SK-N-MC (cell line): ENCODE measurements at regions not wholly inside any gene's neighbourhood (a gene's known extent, or its start where the extent isn't known, plus 50 kb on each side); places are given as distances from the start of the nearest gene placed in this dataset.

ENCODE experiments used
- EZH2 ChIP-seq: fragments of 200-600 bp; sonication (generic); IDR thresholded peaks from one replicate; pipeline ENCODE4 v1.6.1; 2017; ENCODE audit warnings: antibody characterized with exemption
- FOXP2 ChIP-seq: optimal IDR thresholded peaks from 2 replicates; pipeline ENCODE3; 2011; ENCODE audit warnings: mild to moderate bottlenecking, moderate library complexity; ENCODE audit not compliant: insufficient read depth; ENCODE audit errors: extremely low read length, control extremely low read depth
- POLR2AphosphoS5 ChIP-seq: IDR thresholded peaks from 2 replicates; pipeline ENCODE4 v1.6.1; 2012; ENCODE audit warnings: mild to moderate bottlenecking, low read depth, low read length, borderline replicate concordance

GRCh38 chr1:217014066-217014465 is 290.8 kb upstream of the ESRRG start:
- no peak for TF ChIP-seq POLR2AphosphoS5
- TF ChIP-seq EZH2: no peak
- no peak for TF ChIP-seq FOXP2
